GM04504 (cell line): ENCODE measurements at regions not wholly inside any gene's neighbourhood (a gene's known extent, or its start where the extent isn't known, plus 50 kb on each side); places are given as distances from the start of the nearest gene placed in this dataset.

Experiments used
- DNase-seq: peaks from one replicate; pipeline ENCODE4 v3.0.0-alpha.2; 2012; ENCODE audit warnings: low read depth

DNA sequence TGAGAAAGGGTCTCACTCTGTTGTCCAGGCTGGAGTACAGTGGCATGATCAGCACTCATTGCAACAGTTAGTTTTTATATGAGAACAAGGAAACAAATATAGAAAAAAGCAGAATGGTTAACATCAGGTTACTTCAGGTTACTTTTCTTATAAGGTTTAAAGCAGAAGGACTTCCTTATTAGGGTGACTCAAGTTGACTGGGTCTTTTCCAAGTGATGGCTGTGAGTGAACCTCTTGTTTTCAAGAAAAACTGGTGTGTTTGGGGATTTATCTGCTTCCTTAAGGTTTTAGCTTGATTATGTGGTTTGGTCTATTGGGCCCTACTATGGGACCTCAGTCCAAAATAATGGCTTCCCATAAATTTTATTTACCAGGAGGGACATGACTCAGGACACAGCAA lies 99.2 kb downstream of the ARRDC3 start:
- DNase-seq = peak; percentile 83

DNA sequence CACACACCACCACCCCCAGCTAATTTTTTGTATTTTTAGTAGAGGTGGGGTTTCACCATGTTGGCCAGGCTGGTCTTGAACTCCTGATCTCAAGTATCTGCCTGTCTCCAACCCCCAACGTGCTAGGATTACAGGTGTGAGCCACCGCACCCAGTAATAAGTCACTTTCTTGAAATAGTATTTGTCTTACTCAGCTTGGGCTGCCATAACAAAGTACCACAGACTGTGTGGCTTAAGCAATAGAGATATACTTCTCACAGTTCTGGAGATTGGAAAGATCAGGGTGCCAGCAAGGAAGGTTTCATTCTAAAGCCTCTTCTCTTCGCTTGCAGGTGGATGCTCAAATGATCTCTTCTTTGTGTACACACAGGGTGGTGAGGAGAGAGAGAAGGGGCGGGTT lies 99.8 kb downstream of the ARRDC3 start:
- DNase-seq = no peak

DNA sequence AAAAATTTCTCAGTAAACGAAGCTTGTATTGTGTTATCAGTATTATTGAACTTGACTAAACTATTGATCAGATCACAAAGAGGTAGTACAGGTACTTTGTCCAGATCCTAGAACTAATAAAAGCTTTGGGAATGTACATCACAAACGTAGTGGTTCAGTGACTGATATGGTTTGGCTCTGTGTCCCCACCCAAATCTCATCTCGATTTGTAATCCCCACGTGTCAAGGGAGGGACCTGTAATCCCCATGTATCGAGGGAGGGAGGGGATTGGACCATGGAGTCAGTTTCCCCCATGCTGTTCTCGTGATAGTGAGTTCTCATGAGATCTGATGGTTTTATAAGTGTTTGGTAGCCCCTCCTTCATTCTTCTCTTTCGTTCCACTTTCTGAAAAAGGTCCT lies 100.9 kb downstream of the ARRDC3 start:
- no peak for DNase-seq

DNA sequence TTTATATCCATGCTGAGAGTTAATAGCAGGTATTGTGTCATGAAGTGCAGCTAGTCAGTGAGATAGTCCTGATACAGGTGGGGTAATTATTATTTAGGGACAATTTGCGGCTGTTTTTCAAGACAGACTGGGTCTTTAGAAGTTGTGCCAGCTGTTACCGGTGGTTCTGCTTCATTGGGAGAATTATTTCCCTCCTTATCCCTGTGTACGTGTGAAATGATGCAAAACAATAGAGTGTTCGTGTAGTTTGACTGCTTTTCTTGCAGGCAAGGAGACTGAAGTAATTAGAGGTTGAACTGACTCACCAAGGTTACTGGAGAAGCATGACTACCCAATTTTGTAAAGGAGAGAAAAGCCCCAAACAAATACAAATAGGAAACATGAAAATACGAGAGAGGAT lies 101.7 kb downstream of the ARRDC3 start:
- peak; percentile 80 for DNase-seq

DNA sequence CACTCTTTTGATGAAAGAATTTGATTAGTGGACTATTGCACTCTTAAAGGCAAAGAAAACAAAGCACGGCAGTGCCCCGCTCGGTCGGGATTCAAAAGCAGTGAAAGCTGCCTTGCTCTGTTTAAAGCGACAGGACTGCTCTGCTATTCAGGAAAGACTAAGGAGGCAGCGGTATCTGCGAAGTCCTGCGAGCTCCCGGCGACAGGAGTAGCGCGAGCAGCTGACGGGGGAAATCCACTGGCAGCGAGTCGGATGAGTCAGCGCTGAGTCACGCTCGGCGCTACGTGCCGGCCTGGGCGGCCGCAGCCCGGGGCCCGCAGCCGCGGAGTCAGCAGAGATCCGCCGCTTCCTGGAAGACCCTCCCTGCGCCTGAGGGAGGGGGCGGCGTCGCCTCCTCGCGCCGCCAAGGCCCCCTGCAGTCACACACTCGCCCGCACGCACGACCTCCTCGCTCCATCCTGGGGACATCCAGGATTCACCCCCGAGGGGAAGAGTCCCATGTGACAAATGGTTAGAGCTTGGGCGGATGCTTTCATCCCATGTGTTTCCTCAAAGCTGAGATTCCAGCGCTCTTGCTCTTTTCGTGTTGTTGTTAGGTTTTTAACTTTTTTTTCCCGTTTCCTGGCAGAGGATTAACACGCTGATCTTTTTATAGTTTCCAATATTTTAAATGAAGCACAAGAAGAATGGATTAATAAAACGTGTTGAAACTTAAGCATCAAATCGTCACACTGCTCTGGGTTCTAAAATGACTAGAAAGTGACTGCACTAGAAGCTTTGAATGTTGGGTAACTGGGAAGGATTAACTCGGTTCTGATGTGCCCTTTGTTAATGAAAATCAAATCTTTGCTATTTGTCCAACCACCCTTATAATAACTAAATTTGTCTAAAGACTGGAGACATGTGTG lies 102.5 kb downstream of the ARRDC3 start:
- peak; percentile 96 for DNase-seq

DNA sequence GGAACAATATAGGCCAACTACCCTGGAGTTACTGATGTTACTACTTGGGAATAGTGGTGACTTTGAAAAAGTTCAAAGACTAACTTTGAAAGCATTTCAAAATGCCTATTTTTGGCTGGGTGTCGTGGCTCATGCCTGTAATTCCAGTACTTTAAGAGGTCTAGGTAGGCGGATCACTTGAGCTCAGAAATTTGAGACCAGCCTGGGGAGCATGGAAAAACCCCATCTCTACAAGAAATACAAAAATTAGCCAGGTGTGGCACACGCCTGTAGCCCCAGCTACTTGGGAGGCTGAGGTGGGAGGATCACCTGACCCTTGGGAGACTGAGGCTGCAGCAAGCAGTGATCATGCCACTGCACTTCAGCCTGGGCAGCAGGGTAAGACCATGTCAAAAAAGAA lies 105.3 kb downstream of the ARRDC3 start:
- no peak for DNase-seq

DNA sequence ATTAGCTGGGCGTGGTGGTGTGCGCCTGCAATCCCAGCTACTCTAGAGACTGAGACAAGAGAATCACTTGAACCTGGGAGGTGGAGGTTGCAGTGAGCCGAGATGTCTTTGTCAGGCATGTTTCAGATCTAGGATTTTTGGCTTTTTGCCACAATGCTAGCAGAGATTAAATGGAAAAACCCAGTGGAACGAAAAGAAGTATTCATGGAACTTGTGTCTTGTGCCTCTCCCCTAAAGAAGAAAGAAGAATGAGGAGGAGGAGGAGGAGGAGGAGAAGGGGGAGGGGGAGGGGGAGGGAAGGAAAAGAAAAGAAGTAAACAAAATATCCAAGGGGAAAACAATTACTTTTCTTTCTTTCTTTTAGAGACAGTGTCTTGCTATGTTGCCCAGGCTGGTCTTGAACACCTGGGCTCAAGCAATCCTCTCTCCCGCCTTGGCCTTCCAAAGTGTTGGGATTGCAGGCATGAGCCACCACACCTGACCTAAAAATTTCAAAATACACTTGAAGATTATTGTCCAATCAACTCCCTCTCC lies 106.0 kb downstream of the ARRDC3 start:
- DNase-seq = no peak

DNA sequence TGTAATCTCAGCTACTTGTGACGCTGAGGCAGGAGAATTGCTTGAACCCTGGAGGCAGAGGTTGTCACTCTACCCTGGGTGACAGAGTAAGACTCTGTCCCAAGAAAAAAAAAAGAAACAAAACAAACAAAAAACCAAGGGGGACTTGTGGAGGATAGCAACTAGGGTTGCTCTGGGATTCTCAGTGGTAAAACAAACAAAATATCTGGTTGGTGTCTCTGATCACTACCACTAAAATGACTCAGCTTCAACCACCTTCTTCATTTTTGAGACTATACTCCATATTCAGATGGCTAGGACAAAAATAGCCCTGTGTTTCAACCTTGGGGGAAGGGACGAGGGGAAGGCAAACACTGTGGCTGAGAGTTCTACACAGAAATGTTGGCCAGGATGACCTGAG lies 110.3 kb downstream of the ARRDC3 start:
- no peak for DNase-seq

DNA sequence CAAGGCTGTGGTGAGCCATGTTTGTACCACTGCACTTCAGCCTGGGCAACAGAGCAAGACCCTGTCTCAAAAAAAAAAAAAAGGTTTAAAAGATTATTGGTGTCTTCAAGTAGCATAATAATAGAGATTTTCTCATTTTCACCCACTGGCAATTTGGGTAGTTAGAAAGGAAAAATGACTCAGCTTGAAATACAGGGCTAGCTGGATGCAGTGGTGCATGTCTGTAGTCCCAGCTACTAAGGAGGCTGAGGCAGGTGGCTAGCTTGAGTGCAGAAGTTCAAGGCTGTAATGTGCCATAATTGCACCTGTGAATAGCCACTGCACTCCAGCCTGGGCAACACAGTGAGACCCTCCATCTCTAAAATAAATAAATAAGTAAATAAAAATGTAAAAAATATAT lies 111.1 kb downstream of the ARRDC3 start:
- DNase-seq = no peak

DNA sequence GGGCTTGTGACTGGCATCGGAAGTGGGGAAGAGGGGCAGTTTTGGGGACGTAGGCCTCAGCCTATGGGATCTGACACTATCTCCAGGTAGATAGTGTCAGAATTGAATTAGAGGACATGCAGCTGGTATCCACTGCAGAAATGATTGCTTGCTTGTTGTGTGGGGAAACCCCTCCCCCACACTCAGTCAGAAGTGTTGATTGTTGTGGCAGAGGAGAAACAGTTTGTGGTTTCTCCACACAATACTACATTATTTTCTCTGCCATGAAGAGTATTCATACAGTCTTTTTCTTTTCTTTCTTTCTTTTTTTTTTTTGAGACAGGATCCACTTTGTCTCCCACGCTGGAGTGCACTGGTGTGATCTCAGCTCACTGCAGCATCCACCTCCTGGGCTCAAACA lies 113.9 kb downstream of the ARRDC3 start:
- DNase-seq = no peak

DNA sequence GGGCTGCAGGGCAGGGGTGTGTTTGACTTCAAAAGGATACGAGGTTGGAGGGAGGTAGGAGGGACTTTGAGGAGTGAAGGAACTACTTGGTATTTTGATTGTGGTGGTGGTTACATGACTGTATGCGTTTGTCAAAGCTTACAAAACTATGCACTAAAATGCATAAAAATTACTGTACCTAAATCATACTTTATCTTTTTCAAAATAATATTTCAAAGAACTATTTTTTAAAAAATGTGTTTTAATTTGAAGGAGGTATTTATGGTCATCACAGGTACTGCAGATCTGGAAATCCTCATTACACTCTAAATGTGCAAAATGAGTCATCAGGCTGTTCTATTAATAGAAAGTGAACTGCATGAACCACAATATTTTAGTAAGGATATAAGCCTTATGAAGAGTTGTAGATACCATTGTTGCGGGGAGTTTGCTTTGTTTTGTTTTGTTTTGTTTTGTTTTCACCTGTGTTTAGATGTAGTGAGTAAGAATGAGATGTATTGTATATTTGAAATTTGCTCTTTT lies 116.9 kb downstream of the ARRDC3 start:
- no peak for DNase-seq

DNA sequence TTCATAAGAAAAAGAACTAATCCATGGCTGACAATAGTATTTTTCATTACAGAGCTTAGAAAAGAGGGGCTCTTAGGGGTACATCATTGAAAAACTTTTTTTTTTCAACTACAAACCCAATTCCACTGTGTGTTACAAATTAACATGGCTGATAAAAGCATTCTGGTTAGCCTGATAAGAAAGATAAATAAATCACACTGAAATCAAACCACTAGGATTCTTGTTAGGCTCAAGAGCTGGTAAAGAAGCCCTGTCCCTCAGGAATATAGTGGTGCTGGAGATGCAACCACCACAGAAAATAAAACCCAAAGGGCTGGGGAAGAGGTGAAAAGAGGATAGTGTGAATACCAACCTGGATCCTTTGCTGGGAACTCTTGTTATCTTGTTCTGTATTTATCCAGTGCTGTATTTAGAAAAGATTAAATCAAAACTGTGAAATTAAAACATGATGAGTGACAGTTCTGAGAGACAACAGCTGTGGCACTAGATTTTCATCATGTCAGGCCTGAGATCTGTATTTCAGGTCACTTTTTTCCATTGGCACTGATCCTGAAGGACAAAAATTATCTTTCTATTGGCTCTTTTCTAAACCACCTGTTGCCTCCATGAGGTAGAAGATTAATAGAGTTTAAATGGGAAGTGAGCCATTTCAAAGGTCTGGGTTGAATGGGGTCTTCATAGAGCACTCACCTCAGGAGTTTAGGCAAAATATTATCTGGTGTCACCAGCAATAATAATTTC lies 118.6 kb downstream of the ARRDC3 start:
- DNase-seq = no peak

DNA sequence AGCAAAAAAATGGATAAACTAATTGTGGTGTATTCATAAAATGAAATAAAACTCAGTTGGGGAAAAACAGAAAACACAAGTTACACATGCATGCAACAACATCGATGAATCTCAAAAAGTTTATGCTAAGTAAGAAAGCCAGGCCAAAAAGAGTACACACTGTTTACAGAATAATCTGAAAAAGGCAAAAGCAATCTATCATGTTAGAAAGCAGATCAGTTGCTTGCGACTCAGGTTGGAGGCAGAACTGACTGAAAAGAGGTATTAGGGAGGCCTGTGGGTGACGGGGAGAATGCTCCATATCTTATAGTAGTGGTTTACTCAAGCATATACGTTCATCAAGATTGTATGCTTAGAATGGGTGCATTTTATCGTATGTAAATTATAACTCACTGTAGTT lies 119.2 kb downstream of the ARRDC3 start:
- DNase-seq = no peak

DNA sequence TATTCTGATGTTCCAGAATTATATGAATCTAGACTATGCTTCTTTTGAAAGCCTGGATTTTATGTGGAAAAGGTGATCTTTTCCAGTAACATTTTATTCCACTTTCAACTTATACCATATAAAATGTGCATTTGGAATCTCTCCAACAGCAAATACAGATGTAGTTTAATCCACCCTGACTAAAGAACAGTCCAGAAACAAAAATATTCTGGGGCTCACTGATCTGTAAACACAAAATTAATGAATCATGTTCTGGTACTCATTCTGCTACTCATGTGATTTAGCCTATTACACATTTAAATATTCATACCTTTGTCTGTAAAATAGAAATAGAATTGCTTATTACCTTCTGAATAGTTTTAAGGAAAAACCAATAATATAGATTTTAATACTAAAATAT lies 125.8 kb downstream of the ARRDC3 start:
- DNase-seq = no peak

DNA sequence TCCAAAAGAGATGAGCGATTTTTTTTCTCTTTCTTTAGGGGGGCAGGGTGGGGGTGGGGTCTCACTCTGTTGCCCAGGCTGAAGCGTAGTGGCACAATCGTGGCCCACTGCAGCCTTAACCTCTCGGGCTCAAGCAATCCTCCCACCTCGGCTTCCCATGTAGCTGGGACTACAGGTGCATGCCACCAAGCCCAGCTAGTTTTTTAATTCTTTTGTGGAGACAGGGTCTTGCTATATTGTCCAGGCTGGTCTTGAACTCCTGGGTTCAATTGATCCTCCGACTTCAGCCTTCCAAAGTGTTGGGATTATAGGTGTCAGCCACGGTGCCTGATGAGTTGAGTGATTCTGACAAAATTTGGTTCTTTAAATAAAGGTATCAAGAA lies 127.0 kb downstream of the ARRDC3 start:
- DNase-seq = no peak

DNA sequence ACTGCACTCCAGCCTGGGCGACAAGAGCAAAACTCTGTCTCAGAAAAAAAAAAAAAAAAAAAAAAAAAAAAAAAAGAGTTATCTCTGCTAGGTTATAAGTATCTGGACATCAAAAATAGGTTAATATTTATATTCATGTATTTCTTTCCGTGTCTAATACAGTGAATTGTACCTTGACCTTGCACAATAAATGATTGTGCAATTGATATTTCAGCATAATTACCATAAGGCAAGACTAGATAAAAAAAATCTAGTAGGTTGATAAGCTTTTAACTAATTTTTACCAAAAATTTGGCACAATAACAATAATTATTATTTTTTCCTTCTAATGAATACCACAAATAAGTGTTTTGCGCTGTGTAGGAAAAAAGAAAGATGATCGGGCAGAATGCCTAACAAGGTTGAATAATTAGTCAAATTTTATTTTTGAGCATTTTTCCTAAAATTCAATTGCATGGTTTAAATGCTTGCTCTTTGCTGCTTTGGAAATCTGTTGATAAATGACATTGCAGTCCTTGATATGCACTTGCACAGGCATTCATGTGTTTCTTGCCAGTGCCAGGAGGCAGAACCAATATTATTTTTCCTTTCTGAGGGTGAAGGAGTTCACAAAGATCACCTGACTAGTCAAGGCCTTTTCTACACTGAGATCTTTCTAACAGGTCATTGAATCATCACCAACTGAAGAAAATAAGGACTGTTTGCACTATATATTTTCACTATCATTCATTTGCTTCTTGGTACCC lies 127.5 kb downstream of the ARRDC3 start:
- DNase-seq = no peak

DNA sequence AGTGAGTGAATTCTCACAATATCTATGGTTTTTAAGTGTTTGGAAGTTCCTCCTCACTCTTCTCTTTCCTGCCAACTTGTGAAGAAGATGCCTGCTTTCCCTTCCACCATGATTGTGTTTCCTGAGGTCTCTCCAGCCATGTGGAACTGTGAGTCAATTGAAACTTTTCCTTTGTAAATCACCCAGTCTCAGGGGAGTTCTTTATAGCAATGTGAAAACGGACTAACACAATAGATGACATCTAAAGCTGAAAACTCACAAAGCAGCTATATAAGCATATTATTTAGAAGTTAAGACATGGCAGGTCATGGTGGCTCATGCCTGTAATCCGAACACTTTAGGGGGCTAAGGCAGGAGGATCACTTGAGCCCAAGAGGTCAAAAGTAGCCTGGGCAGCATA lies 130.2 kb downstream of the ARRDC3 start:
- DNase-seq = no peak

DNA sequence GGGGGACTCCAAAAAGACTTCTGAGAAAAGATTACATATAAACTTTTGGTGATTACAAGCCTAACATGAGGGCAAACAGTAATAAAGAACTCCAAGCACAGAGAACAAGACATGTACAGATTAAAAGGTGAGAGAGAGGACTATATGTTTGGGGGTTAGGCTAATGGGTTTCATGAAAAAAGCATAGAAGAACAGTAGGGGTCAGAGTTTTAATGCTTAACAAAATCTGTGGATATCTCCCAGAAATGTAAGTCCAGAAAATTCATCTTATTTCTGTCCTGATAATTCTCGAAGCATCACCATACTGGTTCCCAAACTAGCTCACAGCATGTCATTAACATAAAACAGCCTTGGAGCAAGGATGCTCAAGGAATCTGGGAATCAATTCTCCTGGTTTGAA lies 137.2 kb downstream of the ARRDC3 start:
- no peak for DNase-seq

DNA sequence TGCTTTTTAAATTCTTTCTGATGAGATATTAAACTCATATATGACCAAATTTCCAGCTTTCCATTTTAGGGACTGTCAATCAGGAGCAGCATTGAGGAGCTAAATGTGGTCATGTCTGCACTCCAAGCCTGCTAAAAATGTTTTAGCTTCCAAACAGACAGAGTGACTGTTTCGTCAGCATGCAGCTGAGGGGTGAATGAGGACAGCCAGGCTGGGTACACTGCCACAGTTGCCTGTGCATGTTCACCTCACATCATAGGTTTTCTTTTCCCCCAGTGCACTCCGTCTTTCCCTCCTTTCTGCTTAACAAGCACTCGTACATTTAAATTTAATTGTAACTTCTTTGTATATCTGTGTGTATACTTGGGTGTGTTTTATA lies 138.1 kb downstream of the ARRDC3 start:
- no peak for DNase-seq

DNA sequence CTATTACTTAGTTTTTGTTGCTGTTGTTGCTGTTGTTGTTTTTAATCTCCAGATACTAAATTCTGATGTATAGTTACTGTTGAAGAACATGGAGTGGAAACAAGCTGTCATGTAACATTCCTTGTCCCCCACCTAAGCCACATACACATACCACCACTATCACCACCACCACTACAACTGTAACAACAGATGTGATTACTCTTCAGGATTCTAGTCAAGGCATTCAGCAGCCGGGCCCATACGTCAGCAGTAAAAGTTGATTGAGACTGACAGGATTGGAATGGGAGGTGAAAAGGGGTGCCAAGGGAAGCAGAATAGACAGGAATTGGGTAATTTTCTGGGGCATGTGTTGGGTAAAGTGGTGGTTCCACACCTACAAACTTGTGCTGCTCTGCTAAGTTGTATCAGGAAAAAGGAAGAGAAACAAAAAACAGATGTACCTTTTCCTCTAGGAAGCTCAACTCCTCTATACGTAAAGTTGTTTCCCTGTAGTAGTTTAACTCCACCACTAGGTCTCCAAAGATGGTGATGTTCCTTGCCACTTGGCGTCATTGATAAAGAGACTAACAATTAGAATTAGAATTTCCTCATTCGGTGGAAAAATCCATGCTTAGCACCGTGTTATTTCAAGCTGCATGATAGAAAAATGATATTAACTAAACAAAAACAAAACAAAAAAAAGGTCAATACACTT lies 138.6 kb downstream of the ARRDC3 start:
- DNase-seq = no peak

DNA sequence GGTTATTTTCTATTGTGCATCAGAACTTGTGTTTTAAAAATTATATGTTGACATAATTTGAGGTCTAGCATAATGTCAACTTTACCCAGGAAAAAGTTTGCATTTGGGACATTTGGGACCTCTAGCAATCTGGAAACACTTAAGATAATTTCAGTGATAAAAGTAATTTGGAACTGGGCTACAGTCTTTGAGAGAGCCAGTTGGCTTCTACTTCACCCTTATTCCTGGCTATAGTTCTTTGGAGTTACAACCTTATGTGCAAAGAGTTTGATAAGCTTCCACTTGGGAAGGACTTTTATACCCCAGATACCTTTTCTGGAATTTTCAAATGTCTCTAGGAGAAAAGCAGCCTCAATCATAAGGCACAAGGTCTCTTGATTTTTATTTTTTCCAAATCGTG lies 139.3 kb downstream of the ARRDC3 start:
- no peak for DNase-seq

DNA sequence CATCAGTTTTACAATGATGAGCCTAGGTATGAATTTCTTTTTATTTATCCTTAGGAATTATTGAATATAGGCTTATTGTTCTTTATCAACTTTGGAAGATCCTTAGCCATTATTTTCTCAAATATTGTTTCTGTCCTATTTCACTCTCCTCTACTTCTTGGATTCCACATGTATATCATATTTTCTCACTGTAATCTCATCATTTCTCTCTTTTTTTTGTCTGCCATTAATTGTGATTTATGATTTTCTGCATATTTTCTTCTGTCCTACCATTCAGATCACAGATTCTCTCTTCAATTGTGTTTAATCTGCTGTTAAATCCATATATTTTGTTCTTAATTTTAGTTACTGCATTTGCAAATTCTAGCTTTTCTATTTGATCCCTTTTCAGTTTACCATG lies 139.8 kb downstream of the ARRDC3 start:
- DNase-seq = no peak
